ENCODE measurements at regions not wholly inside any gene's neighbourhood (a gene's known extent, or its start where the extent isn't known, plus 50 kb on each side); places are given as distances from the start of the nearest gene placed in this dataset.

DNA sequence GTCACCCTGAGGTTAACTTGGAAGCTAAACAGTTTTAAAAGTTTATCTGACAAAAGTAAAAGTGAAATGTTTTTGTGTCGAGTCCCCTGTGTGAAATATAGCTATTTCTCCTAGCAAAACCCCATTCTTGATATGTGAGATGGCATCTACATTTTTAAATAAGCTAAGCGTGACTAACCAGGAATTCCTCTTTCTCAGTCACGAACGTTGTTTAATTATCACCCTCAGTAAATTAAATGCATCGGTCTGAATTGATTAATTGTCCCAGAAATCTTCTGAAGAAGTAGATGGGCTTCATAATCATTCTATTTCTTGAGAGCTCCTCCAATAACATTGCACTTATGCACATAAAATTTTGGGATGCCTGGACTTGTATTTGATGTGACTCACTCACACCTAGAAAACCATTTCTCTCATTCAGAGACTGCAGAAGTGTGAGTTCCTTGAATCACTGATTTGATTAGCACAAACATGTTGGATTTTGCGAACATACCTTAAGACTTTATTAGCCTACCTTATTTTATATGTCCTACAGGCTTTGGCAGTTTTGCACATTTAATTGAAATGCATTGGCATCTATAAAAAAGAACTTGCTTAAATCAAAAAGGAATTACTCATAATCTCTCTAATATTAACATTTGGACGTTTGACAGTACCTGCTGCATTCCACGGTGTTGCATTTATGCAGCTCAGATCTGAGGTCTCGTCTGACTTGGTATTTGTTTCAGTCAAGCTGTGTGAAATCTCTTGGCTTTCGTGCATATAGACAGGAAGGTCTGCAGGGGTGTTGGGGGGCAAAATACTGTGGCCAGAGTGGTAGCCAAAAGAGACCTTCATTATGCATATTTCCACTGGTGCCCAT lies 475.2 kb downstream of the EPHA4 start:
- DNase-seq: no peak

DNA sequence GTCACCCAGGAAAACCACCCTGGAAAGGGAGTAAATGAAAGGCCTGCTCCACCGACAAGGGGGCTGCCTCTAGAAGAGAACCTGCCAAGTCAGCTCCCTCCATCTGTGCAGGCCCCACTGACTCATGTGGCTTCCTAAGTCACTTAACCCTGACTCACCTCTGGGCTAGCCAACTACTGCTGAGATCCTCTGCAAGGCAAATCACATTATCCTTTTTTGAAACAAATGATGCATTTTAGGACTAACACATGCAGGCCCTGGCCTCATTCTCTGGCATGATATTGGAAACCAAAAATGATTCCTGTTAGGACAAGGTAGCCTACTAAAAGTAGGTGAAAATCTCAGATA lies 474.6 kb downstream of the EPHA4 start:
- DNase-seq: no peak

DNA sequence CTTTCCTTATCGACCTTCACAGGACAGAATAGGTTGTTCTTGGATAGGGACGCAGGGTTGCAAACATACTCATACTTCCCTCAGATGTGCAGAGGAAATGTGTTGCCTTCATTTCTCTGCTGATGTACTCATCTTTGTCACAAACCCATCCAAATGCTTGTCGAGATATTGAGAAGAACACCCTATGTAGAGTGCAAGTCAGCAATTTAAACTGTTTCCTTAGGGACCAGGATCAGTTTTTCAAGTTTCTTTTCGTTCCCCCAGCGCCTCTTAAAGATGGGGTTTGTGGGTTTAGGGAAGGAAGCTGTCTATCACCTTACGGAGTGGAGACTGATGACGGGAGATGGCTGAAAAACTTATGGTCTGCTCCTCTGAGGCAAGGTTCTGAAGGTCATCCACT lies 474.2 kb downstream of the EPHA4 start:
- no peak for DNase-seq

DNA sequence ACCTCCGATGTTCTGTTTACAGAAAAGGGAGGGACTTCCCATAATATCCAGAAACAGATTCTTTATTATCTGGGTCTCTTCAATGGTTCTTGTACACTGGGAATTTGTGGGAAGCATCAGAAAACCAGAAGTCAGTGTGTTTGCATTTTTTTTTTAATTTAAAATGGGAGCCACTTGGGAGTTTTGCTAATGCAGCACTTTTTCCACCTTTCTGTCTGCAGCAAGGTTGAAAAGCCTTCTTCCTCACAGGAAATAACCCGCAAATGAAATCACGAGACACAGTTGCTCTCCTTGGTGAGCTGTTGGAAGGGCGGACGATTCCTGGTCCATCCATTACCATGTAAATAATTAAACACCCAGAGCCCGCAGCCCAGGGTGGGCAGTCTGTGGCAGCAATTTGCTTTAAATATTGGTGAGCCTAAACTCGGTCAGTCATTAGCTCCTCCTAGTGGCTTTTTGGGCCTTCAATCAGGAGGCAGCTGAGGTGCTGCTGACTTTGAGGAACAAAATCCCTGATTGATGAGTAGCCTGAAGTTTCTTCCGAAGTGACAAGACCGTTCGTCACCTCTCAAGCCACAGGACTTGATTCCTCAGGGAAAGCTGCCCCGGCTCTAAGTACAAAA lies 471.5 kb downstream of the EPHA4 start:
- no peak for DNase-seq

DNA sequence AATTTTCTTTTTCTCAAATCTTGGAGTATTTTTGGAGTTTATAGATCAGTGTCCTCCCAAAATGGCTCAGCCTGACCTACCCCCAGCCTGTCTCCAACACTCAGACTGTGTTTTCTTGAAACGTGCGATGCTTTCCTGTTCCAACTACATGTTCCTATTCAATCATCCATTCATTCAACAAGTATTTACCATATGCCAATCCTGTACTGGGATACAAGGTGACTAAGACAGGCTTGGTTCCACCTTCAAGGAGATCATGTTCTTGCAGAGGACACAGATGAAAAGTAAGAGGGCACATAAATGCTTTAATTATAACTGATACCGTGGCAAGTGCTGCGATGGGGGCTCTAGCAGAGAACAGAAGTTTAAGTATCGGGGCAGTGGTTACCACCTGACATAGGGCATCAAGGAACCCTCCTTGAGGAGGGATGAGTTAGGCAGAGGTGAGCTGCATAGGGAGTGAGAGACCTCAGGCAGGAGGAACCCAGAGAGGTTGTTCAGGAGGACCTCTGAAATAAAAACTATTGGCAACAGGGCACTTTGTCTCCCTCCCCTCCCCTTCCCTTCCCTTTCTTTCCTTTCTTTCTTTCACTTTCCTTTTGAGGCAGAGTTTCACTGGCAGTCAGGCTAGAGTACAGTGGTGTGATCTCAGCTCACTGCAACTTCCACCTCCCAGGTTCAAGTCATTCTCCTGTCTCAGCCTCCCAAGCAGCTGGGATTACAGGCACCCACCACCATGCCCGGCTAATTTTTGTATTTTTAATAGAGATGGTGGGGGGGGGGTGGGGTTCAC lies 469.0 kb downstream of the EPHA4 start:
- DNase-seq: peak; percentile 64

DNA sequence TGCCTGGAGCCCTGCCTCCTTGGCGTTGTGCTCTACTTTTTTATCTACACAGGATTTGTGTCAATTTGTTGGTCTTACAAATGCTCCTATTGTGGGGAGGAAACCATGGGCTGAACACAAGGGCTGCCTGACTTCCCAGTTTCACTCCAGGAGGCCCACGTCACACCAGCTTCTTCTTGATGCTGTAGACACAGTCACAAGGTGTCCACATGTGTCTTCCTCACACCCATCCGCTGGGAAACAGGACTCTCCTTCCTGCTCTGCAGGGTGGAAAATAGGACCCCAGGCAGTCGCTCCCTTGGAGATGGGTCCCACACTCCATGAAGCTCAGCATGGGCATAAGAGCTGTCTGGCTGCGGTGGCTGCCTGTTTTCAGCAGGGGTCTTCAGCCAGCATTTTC lies 468.2 kb downstream of the EPHA4 start:
- no peak for DNase-seq

DNA sequence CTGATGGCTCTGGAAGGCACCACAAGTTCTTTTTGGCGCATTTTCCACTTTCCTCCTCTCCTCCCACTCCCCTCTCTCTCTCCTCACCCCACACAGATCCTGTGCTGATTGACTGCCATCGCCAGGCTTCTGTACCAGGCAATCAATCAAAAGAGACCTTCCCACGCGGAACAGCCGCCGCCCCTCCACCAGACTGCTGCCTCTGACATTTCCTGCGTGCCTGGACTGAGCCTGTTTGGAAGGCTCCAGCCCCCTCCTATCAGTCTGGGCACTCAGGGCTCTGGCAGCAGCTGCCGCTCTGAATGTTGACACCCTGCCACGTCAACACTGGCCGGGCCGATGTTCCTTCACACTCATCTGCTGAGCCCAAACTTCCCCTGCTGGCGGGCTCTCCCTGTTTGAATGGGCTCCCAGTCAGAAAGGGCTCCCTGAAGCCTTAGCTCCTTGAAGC lies 467.7 kb downstream of the EPHA4 start:
- DNase-seq: no peak

DNA sequence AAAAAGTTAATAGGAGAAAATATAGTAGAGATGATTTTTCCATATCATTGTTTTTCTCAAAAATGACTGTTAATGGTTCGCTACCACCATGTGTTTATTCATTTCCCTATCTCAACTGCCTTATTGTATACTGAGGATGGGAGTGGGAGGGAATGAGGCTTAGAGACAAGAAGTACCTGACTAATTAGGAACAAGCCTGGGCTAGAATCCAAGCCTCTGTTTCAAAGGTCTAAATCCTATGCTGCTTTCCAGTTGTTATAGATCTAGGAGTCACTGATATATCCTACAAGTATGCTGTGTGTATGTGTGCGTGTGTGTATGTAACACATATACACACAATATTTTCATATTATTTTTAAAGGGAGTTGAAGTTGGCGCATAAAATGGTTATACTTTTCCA lies 465.9 kb downstream of the EPHA4 start:
- no peak for DNase-seq

DNA sequence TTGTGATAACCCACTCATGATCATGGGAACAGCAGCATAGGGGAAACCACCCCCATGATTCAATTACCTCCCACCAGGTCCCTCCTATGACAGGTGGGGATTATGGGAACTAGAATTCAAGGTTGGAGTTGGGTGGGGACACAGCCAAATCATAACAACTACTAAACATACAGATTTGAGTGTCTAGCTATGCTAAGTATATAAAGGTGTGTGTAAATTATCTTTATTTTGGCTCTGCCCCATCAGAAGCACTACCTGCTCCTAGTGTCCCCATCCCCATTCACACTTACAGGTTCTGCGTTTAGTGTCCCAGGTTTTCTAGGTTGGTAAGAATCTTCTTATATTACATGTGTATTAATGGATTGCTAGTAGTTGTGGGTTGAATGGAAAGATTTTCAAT lies 464.7 kb downstream of the EPHA4 start:
- DNase-seq: no peak

DNA sequence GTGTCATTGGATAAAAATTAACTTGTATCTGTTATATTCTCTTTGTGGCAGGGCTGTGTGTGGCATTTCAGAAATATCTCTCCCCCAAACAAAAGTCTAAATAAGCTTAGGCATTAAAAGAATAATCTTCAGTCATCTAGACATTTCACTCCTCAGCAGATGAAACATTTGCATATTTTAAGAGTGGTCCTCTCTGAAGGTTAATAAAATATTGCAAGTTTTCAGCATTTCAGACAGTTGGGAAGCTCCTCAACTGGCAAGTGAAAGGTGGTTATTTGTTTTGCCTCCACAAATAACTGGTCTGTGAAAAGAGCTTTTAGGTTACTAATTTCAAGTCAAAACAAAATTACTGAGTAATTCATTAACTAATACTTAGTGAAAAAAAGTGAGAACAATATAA lies 462.6 kb downstream of the EPHA4 start:
- no peak for DNase-seq

DNA sequence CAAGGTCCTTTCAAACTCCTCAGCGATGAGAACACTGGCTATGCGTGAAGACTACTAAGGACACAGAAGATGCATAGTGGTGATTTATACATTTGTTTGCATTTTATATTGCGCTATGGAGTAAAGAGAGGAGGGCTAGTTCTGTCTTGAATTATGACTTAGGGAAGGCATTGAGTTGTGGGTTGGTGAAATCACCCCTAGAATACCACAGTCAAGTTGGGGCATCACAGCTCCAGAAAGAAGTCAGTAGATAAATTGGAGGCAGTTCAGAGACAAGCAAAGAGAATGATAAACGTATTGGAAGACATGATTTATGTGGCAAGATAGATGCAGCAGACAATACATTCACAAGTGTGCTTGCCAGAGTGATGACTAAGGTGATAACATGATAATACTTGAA lies 460.4 kb downstream of the EPHA4 start:
- DNase-seq: no peak

DNA sequence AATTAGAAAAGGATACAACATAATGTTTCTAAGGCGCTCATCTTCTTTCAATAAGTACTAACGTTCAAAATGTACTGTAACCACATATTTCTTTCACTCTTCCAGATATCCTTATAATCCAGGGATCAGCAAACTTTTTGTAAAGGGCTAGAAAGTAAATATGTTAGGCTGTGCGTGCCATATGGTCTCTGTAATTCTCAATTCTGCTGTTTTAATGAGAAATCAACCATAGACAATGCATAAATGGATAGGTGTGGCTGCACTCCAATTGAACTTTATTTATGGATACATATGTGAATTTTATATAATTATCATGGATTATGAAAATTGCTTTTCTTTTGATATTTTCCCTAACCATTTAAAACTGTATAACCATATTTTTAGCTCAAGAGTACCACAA lies 459.4 kb downstream of the EPHA4 start:
- DNase-seq: no peak

DNA sequence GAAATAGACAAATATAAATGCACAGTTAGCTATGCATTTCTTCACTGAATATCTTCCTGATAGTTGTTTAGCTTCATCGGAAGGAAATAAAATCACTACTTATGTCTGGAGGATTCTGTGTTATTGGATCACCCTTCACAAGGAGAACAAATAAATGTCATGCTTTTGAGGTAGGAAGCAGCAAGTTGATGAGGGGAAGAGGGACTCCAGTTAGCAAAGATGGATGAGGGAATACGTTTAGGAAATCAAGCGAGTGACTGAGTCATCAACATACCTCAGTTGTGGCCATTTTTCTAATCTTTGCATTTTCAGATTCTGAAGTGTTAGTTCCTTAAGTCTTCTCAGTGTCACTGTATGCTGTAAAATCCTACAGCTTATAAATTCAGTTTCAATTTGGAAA lies 456.2 kb downstream of the EPHA4 start:
- DNase-seq: no peak

DNA sequence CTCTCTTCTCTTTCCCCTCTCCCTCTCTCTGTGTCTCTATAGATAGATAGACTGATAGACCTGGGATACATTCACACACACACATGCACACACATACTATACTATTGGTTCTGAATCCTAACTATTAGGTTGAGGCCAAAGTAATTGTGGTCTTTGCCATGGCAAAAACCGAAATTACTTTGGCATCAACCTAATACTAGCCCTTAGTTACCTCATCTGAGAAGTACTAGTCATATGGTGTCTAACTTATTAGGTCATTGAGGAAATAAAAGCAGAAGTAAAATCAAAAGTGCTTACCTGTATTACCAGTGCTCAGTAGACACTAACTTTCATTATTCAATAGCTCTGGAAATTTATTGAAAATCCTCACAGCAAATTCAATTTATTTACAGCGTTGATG lies 451.5 kb downstream of the EPHA4 start:
- no peak for DNase-seq

DNA sequence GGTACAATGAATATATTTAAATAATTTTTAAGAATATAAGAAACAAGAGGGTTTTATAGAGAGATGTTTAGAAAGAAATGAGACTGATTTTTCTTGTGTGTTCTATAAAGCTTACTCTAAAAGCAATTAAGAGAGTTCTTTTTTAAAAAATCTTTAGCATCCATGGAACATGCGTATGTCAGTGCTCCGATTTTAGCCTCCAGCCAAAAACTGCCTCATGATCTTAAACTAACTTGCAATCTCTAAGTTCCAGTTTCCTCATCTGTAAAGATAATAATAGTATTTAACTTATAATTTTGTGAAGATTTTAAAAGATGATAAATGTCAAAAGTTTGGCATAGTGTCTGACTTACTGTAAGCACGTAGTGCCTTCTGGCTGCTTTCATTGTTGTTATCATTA lies 448.7 kb downstream of the EPHA4 start:
- DNase-seq: no peak

DNA sequence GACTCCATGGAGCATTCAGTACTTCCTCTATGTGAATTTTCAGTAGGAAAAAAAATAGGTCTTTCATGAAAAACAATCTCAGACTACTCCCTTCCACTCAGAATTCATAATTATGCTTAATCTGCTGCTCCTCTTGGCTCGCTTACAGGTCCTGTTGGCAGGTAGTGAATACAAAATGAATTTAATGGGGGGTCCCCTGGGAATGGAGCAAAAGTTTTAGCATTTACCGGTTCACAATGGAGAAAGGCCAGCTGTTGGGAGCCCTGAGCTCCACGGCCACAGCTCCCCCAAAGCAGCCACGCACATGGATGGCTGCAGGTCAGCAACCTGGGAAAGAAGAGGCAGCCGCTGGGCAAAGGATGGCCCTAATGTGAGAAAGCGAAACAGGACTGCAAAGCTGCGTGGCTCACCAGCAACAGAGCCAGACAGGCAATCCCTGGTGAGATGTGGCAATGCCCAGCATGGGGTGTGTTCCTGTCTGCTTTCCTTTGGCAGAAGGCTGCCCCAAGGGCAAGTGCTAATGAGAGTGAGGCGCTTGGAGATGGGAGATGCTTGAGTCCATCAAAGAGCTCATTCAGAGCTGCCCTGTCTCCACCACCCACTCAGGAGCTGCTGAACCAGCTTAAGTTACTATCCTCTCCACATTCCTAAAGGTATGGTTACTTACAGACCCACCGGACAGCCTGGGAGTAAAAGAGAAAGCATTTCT lies 447.4 kb downstream of the EPHA4 start:
- no peak for DNase-seq

DNA sequence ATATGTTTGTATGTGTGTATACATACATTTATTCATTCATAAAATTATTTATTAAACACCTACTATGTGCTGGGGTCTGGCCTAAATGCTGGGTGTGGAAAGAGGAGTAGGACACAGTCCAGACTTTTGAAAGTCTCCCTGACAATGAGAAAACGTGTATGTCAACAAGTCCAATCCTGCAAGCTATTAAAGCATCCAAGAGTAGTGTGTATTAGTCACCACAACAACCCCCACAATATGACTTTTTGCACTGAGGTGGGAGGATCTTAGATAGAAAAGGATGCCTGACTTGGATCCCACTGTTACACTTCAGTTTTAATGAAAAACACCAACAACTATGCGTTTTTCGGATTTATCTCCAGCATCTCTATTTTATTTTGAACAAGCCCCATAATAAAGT lies 446.4 kb downstream of the EPHA4 start:
- no peak for DNase-seq

DNA sequence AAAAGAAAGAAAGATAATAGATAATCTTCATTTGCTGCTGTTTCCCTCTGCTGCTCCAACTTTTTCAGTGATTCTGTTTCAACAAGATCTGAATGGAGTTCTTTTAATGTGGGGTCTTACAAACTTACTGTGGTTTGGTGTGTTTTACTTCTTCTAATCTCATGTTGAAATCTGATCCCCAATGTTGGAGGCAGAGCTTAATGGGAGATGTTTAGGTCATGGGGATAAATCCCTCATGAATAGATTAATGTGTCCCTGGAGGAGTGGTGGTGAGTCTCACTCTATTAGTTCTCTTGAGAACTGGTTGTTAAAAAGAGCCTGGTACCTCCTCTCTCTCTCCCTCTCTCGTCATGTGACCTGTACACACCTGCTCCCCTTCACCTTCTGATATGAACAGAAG lies 442.4 kb downstream of the EPHA4 start:
- DNase-seq: no peak

DNA sequence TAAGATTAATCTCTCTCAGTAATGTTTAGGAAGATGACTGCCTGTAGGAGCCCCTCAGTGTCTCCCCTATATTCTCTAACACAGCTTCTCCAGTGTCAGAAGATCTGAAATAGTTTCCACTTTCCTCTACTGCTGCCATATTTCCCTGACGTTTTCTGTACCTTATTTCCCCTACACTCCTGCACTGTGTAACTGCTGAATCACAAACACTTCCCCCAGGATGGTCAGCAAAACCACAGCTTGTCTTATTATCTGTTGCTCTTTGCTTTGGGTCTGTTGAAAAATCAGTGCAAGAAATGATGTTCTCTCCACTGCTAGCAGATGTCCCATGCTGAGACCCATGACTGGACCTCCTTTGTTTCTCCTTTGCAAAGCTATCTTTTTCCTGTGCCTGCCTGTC lies 441.7 kb downstream of the EPHA4 start:
- no peak for DNase-seq

DNA sequence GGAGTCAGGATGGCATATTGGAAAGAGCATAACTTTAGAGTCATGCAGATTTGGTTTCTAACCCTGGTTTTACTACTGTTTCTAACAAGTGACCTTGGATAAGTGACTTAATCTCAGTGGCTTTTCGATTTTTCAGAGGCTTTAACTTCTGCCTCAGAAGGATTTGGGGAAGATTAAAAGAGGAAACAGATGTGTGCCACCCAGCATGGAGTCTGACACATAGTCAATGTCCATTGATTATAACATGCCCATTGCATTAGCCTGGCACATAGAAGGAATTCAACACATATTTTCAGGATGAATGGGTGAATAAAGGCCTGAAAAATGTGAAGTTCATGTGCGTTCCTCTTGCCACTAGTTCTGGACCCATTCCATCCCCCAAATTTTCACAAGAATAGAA lies 438.2 kb downstream of the EPHA4 start:
- no peak for DNase-seq

DNA sequence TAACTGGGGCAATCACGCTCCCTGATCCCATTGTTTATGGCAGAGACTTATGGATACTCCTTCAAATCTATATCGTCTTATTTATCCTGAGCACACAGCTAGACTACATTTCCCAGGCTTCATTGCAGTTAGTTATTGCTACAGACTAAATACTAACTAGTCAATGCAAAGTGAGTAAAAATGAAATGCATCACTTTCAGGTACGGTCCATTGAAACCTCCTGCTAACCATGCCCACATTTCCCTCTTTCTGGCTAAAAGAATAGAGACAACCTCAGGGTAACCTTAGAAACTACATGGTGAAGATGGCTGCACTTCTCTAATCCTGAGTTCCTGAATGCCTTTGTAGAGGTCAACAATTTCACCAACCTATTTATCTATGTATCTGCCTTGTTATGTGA lies 437.4 kb downstream of the EPHA4 start:
- DNase-seq: no peak

DNA sequence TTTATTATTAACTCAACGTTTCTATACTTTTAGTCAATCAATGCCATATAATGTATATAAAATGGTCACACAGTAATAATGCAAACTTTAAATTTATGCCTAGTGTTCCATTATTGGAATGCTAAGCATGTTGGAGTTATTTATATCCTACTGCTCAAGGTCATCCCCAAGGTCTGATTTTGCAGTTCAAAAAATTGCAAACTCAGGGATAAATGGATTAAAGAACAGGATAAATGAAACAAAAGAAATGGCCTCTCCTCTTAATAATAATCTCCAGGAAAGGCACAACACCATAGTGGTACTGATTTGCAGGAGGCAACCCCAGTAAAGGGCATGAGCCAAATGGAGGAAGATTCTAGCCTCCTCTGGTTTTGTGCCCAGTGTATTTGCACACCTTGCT lies 436.4 kb downstream of the EPHA4 start:
- no peak for DNase-seq

DNA sequence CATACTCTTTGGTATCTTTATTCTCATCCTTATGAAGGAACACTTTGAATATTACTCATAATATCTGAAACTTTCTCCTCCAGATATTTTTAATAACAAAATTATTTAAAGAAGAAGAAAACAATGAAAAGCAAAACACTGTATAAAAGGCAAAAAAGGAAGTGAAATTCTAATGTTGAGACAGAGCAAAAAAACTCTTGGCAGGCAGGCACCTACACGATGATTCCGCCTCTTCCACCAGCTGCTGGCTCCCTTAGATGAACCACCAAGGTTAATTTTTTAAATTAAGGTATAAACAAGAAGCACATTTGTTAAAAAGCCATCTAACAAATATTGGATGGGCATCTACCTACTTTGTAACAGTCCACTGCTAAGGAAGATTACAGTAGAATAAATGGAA lies 434.7 kb downstream of the EPHA4 start:
- DNase-seq: no peak
